Upper lobe of right lung (tissue), 1 donor: ENCODE measurements at regions not wholly inside any gene's neighbourhood (a gene's known extent, or its start where the extent isn't known, plus 50 kb on each side); places are given as distances from the start of the nearest gene placed in this dataset.

Source experiments
- ATAC-seq: fragments of 200-7000 bp; cut with Tn5 transposase; one replicate; pipeline ENCODE4 v1.9.1; 2020; ENCODE audit warnings: mild to moderate bottlenecking, moderate library complexity
- DNase-seq: peaks from one replicate; pipeline ENCODE4 v3.0.0-alpha.2; 2020
- H3K27ac ChIP-seq: fragments of 200-600 bp; one replicate; pipeline ENCODE4 v1.8.0; 2022
- H3K27me3 ChIP-seq: fragments of 200-600 bp; one replicate; pipeline ENCODE4 v1.8.0; 2022; ENCODE audit warnings: mild to moderate bottlenecking
- H3K36me3 ChIP-seq: fragments of 200-600 bp; one replicate; pipeline ENCODE4 v1.8.0; 2022
- H3K4me1 ChIP-seq: fragments of 200-600 bp; one replicate; pipeline ENCODE4 v1.8.0; 2022
- H3K4me3 ChIP-seq: fragments of 200-600 bp; one replicate; pipeline ENCODE4 v1.8.0; 2022; ENCODE audit warnings: mild to moderate bottlenecking
- H3K9me3 ChIP-seq: fragments of 200-600 bp; one replicate; pipeline ENCODE4 v1.8.0; 2022
- intact Hi-C: fragments of 100-400 bp; cut with DNase I; formaldehyde crosslinking; loops from one replicate; pipeline ENCODE4 v1.11.0; 2022
- TF ChIP-seq, protein P1 (sequence below): fragments of 200-600 bp; IDR thresholded peaks from one replicate; pipeline ENCODE4 v1.8.0; 2022; ENCODE audit warnings: antibody characterized with exemption
- donor health status: DM: no; HTN: yes; CAD: no; lungs with severe emphysema.

DNA sequence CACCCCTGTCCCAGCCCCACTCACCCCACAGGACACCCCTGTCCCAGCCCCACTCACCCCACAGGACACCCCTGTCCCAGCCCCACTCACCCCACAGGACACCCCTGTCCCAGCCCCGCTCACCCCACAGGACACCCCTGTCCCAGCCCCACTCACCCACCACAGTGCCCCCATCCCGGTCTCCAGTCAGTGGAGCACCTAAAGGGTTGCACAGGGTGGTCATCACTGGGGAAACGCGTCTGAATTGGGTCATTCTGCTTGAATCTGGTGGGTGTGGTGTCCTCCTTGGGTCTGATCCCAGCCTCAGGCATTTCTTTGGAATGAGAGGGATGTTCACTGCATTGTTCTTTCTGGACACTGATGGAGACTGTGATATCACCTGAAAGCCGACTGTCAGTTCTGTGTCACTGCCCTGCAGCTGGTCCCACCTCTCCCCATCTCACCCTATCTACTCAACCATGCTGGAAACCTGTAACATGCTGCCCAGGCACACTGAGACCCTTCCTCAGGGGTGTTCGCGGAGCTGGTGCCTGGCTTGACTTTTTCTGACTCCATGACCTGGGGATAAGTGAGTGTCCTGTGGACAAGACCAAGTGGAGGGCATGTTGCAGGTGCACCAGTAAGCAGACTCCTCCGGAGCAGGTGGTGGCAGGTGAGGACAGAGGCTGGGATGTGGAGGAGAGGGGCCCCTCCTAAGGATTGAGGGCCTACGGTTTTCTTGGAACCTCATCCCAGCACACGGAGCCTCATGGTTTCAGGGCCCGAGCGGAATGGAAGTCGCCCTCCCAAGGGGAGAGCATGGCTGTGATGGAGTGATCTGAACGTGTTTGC lies 262.5 kb upstream of the PPP2R2D start:
- no peaks in the 10 kb centered on the region for H3K27me3 ChIP-seq
- no peaks in the 10 kb centered on the region for H3K4me1 ChIP-seq
- intact Hi-C loops, result no loop called here
- ATAC-seq, result no peak
- peak; percentile 41 for DNase-seq
- no peak overlapping the region for H3K27ac ChIP-seq
- H3K4me3 ChIP-seq, result no peak overlapping the region
- peaks cover 7% of the 10 kb centered on the region for H3K9me3 ChIP-seq
- TF ChIP-seq, protein P1, sequence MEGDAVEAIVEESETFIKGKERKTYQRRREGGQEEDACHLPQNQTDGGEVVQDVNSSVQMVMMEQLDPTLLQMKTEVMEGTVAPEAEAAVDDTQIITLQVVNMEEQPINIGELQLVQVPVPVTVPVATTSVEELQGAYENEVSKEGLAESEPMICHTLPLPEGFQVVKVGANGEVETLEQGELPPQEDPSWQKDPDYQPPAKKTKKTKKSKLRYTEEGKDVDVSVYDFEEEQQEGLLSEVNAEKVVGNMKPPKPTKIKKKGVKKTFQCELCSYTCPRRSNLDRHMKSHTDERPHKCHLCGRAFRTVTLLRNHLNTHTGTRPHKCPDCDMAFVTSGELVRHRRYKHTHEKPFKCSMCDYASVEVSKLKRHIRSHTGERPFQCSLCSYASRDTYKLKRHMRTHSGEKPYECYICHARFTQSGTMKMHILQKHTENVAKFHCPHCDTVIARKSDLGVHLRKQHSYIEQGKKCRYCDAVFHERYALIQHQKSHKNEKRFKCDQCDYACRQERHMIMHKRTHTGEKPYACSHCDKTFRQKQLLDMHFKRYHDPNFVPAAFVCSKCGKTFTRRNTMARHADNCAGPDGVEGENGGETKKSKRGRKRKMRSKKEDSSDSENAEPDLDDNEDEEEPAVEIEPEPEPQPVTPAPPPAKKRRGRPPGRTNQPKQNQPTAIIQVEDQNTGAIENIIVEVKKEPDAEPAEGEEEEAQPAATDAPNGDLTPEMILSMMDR, result no peak
- H3K36me3 ChIP-seq, result no peaks in the 10 kb centered on the region

DNA sequence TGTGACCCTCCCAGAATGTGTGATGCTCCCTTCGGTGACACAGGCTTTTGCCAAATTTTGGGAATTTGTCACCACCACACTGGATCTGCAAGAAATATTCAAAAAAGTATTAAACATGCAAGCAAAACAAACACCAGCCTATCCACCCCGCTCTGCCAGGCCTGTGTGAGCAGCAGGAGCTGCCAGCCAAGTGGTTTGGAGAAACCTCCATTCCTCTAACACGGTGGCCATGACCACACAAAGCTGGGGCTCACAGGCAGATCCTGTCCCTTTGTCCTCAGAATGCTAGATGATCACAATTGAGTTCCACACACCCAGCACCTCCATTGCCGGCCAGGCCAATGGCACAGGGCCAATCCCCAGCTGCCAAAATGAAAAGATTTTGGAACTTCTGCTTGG lies 261.9 kb upstream of the PPP2R2D start:
- TF ChIP-seq, protein P1, result no peak

DNA sequence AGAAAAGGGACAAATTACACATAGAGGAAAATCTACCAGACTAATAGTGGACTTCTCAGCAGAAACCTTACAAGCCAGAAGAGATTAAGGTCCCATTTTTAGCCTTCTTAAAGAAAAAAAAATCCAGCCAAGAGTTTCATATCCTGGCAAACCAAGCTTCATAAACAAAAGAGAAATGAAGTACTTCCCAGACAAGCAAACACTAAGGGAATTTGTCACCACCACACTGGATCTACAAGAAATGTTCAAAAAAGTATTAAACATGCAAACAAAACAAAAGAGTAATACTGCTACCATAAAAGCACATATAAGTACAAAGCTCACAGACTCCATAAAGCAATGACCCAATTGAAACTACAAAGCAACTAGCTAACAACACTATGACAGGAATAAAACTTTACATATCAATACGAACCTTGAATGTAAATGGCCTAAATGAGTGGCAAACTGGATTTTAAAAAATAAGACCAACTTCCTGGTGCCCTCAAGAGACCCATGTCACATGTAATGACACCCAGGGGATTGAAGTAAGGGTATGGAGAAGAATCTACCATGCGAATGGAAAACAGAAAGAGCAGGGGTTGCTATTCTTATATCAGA lies 260.7 kb upstream of the PPP2R2D start:
- TF ChIP-seq, protein P1, result no peak
- Histone ChIP-seq H3K4me1 (no peaks in the 10 kb centered on the region), H3K27ac (no peak overlapping the region), H3K27me3 (no peaks in the 10 kb centered on the region), H3K4me3 (no peak overlapping the region), H3K9me3 (peaks cover 7% of the 10 kb centered on the region), H3K36me3 (no peaks in the 10 kb centered on the region)
- DNase-seq (no peak), ATAC-seq (no peak)
- intact Hi-C loops, result no loop called here

More for the DNA sequence above, 261.9 kb upstream of the PPP2R2D start:
- Histone ChIP-seq H3K27ac (no peak overlapping the region), H3K4me3 (no peak overlapping the region), H3K27me3 (no peaks in the 10 kb centered on the region), H3K9me3 (peaks cover 7% of the 10 kb centered on the region), H3K36me3 (no peaks in the 10 kb centered on the region), H3K4me1 (no peaks in the 10 kb centered on the region)
- intact Hi-C loops, result no loop called here
- DNase-seq (peak; percentile 26), ATAC-seq (no peak)

DNA sequence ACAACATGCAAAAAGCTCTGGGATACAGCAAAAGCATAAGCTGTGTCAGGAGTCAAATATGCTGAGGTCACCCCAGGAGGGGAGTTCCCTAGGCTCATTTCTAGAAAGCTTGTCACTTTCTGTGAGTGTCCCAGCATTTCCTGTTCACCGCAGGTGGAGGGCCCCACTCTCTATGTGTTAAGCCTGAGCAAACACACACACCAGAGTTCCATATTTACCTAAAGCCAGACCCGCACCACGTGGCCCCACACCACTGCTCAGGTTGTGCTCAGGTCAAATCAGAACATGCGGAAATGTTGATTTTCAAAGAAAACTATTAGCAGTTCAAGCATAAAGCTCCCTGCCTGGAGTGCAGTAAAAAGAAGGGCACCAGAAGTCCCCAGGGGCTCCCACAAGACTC lies 259.6 kb upstream of the PPP2R2D start:
- TF ChIP-seq, protein P1, result no peak
- H3K27me3 ChIP-seq, result no peaks in the 10 kb centered on the region
- peak; percentile 82 for DNase-seq
- no peaks in the 10 kb centered on the region for H3K36me3 ChIP-seq
- no peak overlapping the region for H3K4me3 ChIP-seq
- intact Hi-C loops, result no loop called here
- H3K4me1 ChIP-seq, result no peaks in the 10 kb centered on the region
- peaks cover 7% of the 10 kb centered on the region for H3K9me3 ChIP-seq
- H3K27ac ChIP-seq, result peak overlapping the region; percentile 19
- ATAC-seq, result peak; percentile 90

DNA sequence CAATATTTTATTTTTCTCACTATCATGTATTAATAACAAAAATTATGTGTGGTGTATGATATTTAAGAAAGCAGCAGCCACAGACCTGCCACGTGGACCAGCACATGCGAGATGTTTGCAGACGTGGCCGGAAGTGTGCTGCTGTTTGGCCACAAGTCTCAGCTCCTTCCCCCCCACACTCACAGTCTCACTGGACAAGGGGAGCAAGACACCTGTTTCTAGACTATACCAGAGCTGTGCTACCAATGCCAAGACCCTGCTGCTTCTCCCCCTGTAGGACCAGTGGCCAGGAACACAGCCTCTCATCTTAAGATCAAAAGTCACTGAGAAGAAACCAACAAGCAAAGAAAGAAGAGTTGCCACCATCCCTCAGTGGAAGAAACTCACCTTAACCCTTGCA lies 258.9 kb upstream of the PPP2R2D start:
- no peaks in the 10 kb centered on the region for H3K4me1 ChIP-seq
- no peak overlapping the region for H3K27ac ChIP-seq
- H3K4me3 ChIP-seq, result no peak overlapping the region
- no peaks in the 10 kb centered on the region for H3K36me3 ChIP-seq
- peaks cover 7% of the 10 kb centered on the region for H3K9me3 ChIP-seq
- DNase-seq (peak; percentile 35), ATAC-seq (no peak)
- TF ChIP-seq, protein P1, result no peak
- H3K27me3 ChIP-seq, result no peaks in the 10 kb centered on the region
- intact Hi-C loops, result no loop called here
